H1 (cell line): ENCODE measurements at regions not wholly inside any gene's neighbourhood (a gene's known extent, or its start where the extent isn't known, plus 50 kb on each side); places are given as distances from the start of the nearest gene placed in this dataset.

Experiments
- ATF2 ChIP-seq: IDR thresholded peaks from 2 replicates; pipeline ENCODE4 v1.6.1; 2012; ENCODE audit warnings: low read length, inconsistent platforms
- CTCF ChIP-seq, 3 experiments: IDR thresholded peaks; 1 replicate in 2 of 3; 2 replicates in 1 of 3; pipeline versions ENCODE4 v1.5.1 to v1.6.1; 2011; ENCODE audit warnings: low read length in 3 of 3, mild to moderate bottlenecking in 3 of 3, inconsistent platforms in 2 of 3, low read depth in 1 of 3, moderate library complexity in 1 of 3; ENCODE audit not compliant: insufficient read depth in 1 of 3; ENCODE audit errors: control extremely low read depth in 1 of 3
- GABPA ChIP-seq: IDR thresholded peaks from 2 replicates; pipeline ENCODE4 v1.6.1; 2011; ENCODE audit warnings: mild to moderate bottlenecking, low read length, moderate library complexity, borderline replicate concordance; ENCODE audit not compliant: insufficient read depth
- HDAC6 ChIP-seq: IDR thresholded peaks from one replicate; pipeline ENCODE4 v1.7.1; 2012; ENCODE audit warnings: low read depth, mild to moderate bottlenecking, inconsistent platforms, low read length, moderate library complexity
- KDM1A ChIP-seq: fragments of 200-600, 300-600 bp; sonication (generic); IDR thresholded peaks from 2 replicates; pipeline ENCODE4 v1.7.1; 2016; ENCODE audit warnings: mild to moderate bottlenecking, low read length, borderline replicate concordance
- POLR2A ChIP-seq, 2 experiments: IDR thresholded peaks; 1 replicate in 1 of 2; 2 replicates in 1 of 2; pipeline ENCODE4 v1.6.1; 2011; ENCODE audit warnings: low read depth in 2 of 2, low read length in 2 of 2, mild to moderate bottlenecking in 2 of 2; ENCODE audit errors: control extremely low read depth in 1 of 2
- RFX5 ChIP-seq: IDR thresholded peaks from 2 replicates; pipeline ENCODE4 v1.6.1; 2011; ENCODE audit warnings: low read depth, low read length, improper control_type of control experiment, borderline replicate concordance
- SAP30 ChIP-seq: fragments of 300-600 bp; sonication (generic); IDR thresholded peaks from 2 replicates; pipeline ENCODE4 v1.7.1; 2012; ENCODE audit warnings: low read length, moderate library complexity, mild to moderate bottlenecking, inconsistent platforms; ENCODE audit not compliant: insufficient read depth, insufficient replicate concordance
- SIRT6 ChIP-seq: IDR thresholded peaks from one replicate; pipeline ENCODE4 v1.7.1; 2012; ENCODE audit warnings: low read length, inconsistent platforms
- USF2 ChIP-seq: IDR thresholded peaks from 2 replicates; pipeline ENCODE4 v1.6.1; 2011; ENCODE audit warnings: low read length, improper control_type of control experiment

GRCh38 chr14:85799668-85800067 lies 269.7 kb downstream of the FLRT2 start:
- no peak for TF ChIP-seq SAP30
- TF ChIP-seq KDM1A, result no peak
- TF ChIP-seq ATF2, result no peak
- TF ChIP-seq USF2, result no peak
- TF ChIP-seq HDAC6, result no peak
- TF ChIP-seq GABPA, result no peak
- TF ChIP-seq CTCF (IDR thresholded peaks at IDR 0.05; ENCODE audit: control extremely low read depth in 1 of 3, insufficient read depth in 1 of 3, low read depth in 1 of 3, low read length in 3 of 3), result no peak
- no peak for TF ChIP-seq POLR2A (IDR thresholded peaks at IDR 0.05; ENCODE audit: control extremely low read depth in 1 of 2, low read depth in 2 of 2, low read length in 2 of 2)
- no peak for TF ChIP-seq SIRT6
- TF ChIP-seq RFX5, result no peak
